Erythroblast (primary cell): ENCODE measurements at regions not wholly inside any gene's neighbourhood (a gene's known extent, or its start where the extent isn't known, plus 50 kb on each side); places are given as distances from the start of the nearest gene placed in this dataset.

Source experiments
- GATA1 ChIP-seq: IDR thresholded peaks from 2 replicates; pipeline ENCODE4 v1.6.1; 2011; ENCODE audit warnings: low read depth, mild to moderate bottlenecking, control low read depth, low read length, moderate library complexity
- POLR2A ChIP-seq: IDR thresholded peaks from 2 replicates; pipeline ENCODE4 v1.6.1; 2011; ENCODE audit warnings: mild to moderate bottlenecking, low read length

GRCh38 chr13:82344867-82345266 is 1537.4 kb downstream of the SLITRK1 start:
- no peak for TF ChIP-seq POLR2A
- TF ChIP-seq GATA1, result no peak
